Prostate gland (tissue), 2 donors: ENCODE measurements at regions not wholly inside any gene's neighbourhood (a gene's known extent, or its start where the extent isn't known, plus 50 kb on each side); places are given as distances from the start of the nearest gene placed in this dataset.
"Not testable (repeated sequence)": the region's sequence is repeated elsewhere in the genome, so short reads cannot be mapped to it uniquely, and the experiment has no call there.

ENCODE experiments used
- DNase-seq: peaks from one replicate; pipeline ENCODE4 v3.0.0-alpha.2; 2019; ENCODE audit warnings: low spot score
- H3K27ac ChIP-seq, 2 donors: fragments of 200-600 bp; sonication (generic); 2 replicates each; pipeline ENCODE4 v1.5.1; 2017 to 2019
- H3K27me3 ChIP-seq: fragments of 200-600 bp; sonication (generic); replicated peaks from 2 replicates; pipeline ENCODE4 v1.5.1; 2019; ENCODE audit not compliant: insufficient read depth
- H3K36me3 ChIP-seq, 2 donors: fragments of 200-600 bp; sonication (generic); 1 replicate in 1 of 2; 2 replicates in 1 of 2; pipeline versions ENCODE4 v1.5.1 to v1.8.1; 2017 to 2019
- H3K4me1 ChIP-seq: fragments of 200-600 bp; sonication (generic); replicated peaks from 2 replicates; pipeline ENCODE4 v1.5.1; 2019
- H3K4me3 ChIP-seq, 2 donors: fragments of 200-600 bp; sonication (generic); 2 replicates each; pipeline ENCODE4 v1.5.1; 2017 to 2019
- H3K9me3 ChIP-seq: fragments of 200-600 bp; sonication (generic); 2 replicates; pipeline ENCODE4 v1.5.1; 2017
- CTCF ChIP-seq, 4 experiments: fragments of 200-600 bp in 2 of 4; fragments of 450-650 bp in 2 of 4; sonication (generic) in 2 of 4; IDR thresholded peaks; 1 replicate in 3 of 4; 2 replicates in 1 of 4; pipeline ENCODE4 v1.5.1; 2016 to 2019; ENCODE audit warnings: antibody characterized with exemption in 4 of 4, mild to moderate bottlenecking in 2 of 4, moderate library complexity in 2 of 4
- POLR2A ChIP-seq: fragments of 450-650 bp; IDR thresholded peaks from one replicate; pipeline ENCODE4 v1.6.1; 2016; ENCODE audit warnings: antibody characterized with exemption, mild to moderate bottlenecking
- POLR2AphosphoS5 ChIP-seq: sonication (generic); formaldehyde crosslinking; IDR thresholded peaks from one replicate; pipeline ENCODE4 v1.6.1; 2017; ENCODE audit warnings: antibody characterized with exemption
- WGBS: methylation state at CpG from one replicate; pipeline ENCODE4 v1.1.5; 2018; 5-methylcytosine and 5-hydroxymethylcytosine counted together
- intact Hi-C: fragments of 100-400 bp; cut with DNase I; formaldehyde crosslinking; loops from one replicate; pipeline ENCODE4 v1.14.2; 2022

- TF ChIP-seq CTCF (IDR thresholded peaks at IDR 0.05) (no peak), POLR2A (no peak), POLR2AphosphoS5 (no peak)
These were observed 90.3 kb upstream of the TMTC4 start for GRCh38 chr13:100764937-100765336.

GRCh38 chr13:100762126-100762525 is 87.5 kb upstream of the TMTC4 start:
- H3K36me3 ChIP-seq, DNase-seq, H3K4me3 ChIP-seq, intact Hi-C loops, H3K27me3 ChIP-seq, H3K9me3 ChIP-seq, H3K4me1 ChIP-seq, H3K27ac ChIP-seq: not testable (repeated sequence)
- WGBS, result 89% methylated on average over 3 of the region's 22 CpGs

More at GRCh38 chr13:100764937-100765336, 90.3 kb upstream of the TMTC4 start:
- no peaks in the 10 kb centered on the region for H3K27me3 ChIP-seq
- no peak overlapping the region for H3K4me3 ChIP-seq
- no peaks in the 10 kb centered on the region for H3K4me1 ChIP-seq
- intact Hi-C loops, result no loop called here
- 81% methylated on average over 9 of the region's 9 CpGs for WGBS
- no peak for DNase-seq
- no peaks in the 10 kb centered on the region for H3K36me3 ChIP-seq
- no peaks in the 10 kb centered on the region for H3K9me3 ChIP-seq
- no peak overlapping the region for H3K27ac ChIP-seq

- TF ChIP-seq POLR2AphosphoS5, result no peak
- no peak for TF ChIP-seq POLR2A
- TF ChIP-seq CTCF (IDR thresholded peaks at IDR 0.05), result no peak
- intact Hi-C loops, result no loop called here
- H3K4me3 ChIP-seq, result no peak overlapping the region
- no peaks in the 10 kb centered on the region for H3K4me1 ChIP-seq
- no peaks in the 10 kb centered on the region for H3K36me3 ChIP-seq
- no peaks in the 10 kb centered on the region for H3K27me3 ChIP-seq
- 59% methylated on average over 1 of the region's 1 CpG for WGBS
- no peaks in the 10 kb centered on the region for H3K9me3 ChIP-seq
- no peak overlapping the region for H3K27ac ChIP-seq
- DNase-seq, result no peak
These were observed 81.3 kb upstream of the TMTC4 start for GRCh38 chr13:100755891-100756290.

GRCh38 chr13:100754459-100754858 is 79.9 kb upstream of the TMTC4 start:
- no peak overlapping the region for H3K27ac ChIP-seq
- H3K27me3 ChIP-seq, result no peaks in the 10 kb centered on the region
- 94% methylated on average over 5 of the region's 5 CpGs for WGBS
- no peak for DNase-seq
- H3K4me1 ChIP-seq, result no peaks in the 10 kb centered on the region
- no peaks in the 10 kb centered on the region for H3K9me3 ChIP-seq
- no peak overlapping the region for H3K4me3 ChIP-seq
- TF ChIP-seq POLR2A (no peak), POLR2AphosphoS5 (no peak), CTCF (IDR thresholded peaks at IDR 0.05) (no peak)
- no peaks in the 10 kb centered on the region for H3K36me3 ChIP-seq
- intact Hi-C loops, result no loop called here

GRCh38 chr13:100753376-100753775 is 78.8 kb upstream of the TMTC4 start:
- no peak for DNase-seq
- no peak overlapping the region for H3K4me3 ChIP-seq
- H3K36me3 ChIP-seq, result no peaks in the 10 kb centered on the region
- no peak for TF ChIP-seq POLR2AphosphoS5
- TF ChIP-seq CTCF (IDR thresholded peaks at IDR 0.05), result no peak
- TF ChIP-seq POLR2A, result no peak
- WGBS, result 18% methylated on average over 4 of the region's 4 CpGs
- intact Hi-C loops, result no loop called here
- no peaks in the 10 kb centered on the region for H3K27me3 ChIP-seq
- H3K4me1 ChIP-seq, result no peaks in the 10 kb centered on the region
- H3K9me3 ChIP-seq, result no peaks in the 10 kb centered on the region
- no peak overlapping the region for H3K27ac ChIP-seq
